B cell (primary cell): ENCODE measurements at regions not wholly inside any gene's neighbourhood (a gene's known extent, or its start where the extent isn't known, plus 50 kb on each side); places are given as distances from the start of the nearest gene placed in this dataset.

Experiments
- CTCF ChIP-seq: fragments of 200-600 bp; IDR thresholded peaks from one replicate; pipeline ENCODE4 v1.8.0; 2022; ENCODE audit warnings: antibody characterized with exemption, mild to moderate bottlenecking
- EZH2 ChIP-seq: IDR thresholded peaks from 2 replicates; pipeline ENCODE4 v1.6.1; 2012; ENCODE audit warnings: borderline replicate concordance, low read depth, mild to moderate bottlenecking, moderate library complexity, low read length; ENCODE audit not compliant: insufficient read depth, poor library complexity, severe bottlenecking

- TF ChIP-seq EZH2 (no peak), CTCF (no peak)
Observed at GRCh38 chr6:95244751-95245150, 332.6 kb upstream of the MANEA start.
